Thyroid gland (tissue), 4 donors: ENCODE measurements at regions not wholly inside any gene's neighbourhood (a gene's known extent, or its start where the extent isn't known, plus 50 kb on each side); places are given as distances from the start of the nearest gene placed in this dataset.

Source experiments
- DNase-seq, 2 donors: peaks; one replicate each; pipeline ENCODE4 v3.0.0-alpha.2; 2019
- H3K27ac ChIP-seq, 3 donors: fragments of 200-600 bp; sonication (generic); 1 replicate in 2 of 3; 2 replicates in 1 of 3; pipeline ENCODE4 v1.5.1; 2016 to 2019; ENCODE audit warnings: mild to moderate bottlenecking in 1 of 3, moderate library complexity in 1 of 3
- H3K27me3 ChIP-seq: fragments of 200-600 bp; sonication (generic); one replicate; pipeline ENCODE4 v1.5.1; 2019
- H3K36me3 ChIP-seq, 2 donors: fragments of 200-600 bp; sonication (generic); one replicate each; pipeline ENCODE4 v1.5.1; 2016 to 2019
- H3K4me1 ChIP-seq, 2 donors: fragments of 200-600 bp; sonication (generic); one replicate each; pipeline ENCODE4 v1.5.1; 2017 to 2019
- H3K4me3 ChIP-seq, 3 donors: fragments of 200-600 bp; sonication (generic); replicated peaks in 1 of 3; 1 replicate in 2 of 3; 2 replicates in 1 of 3; pipeline ENCODE4 v1.5.1; 2016; ENCODE audit warnings: mild to moderate bottlenecking in 1 of 3
- H3K9me3 ChIP-seq: fragments of 200-600 bp; sonication (generic); one replicate; pipeline ENCODE4 v1.5.1; 2017
- CTCF ChIP-seq, 6 experiments: fragments of 200-600 bp in 3 of 6; fragments of 450-650 bp in 3 of 6; sonication (generic) in 3 of 6; IDR thresholded peaks; one replicate each; pipeline ENCODE4 v1.5.1; 2016 to 2019; ENCODE audit warnings: antibody characterized with exemption in 6 of 6, mild to moderate bottlenecking in 2 of 6, inconsistent platforms in 1 of 6, moderate library complexity in 1 of 6
- POLR2A ChIP-seq, 2 donors: fragments of 450-650 bp; IDR thresholded peaks; one replicate each; pipeline ENCODE4 v1.6.1; 2017; ENCODE audit warnings: antibody characterized with exemption in 2 of 2, mild to moderate bottlenecking in 2 of 2, moderate library complexity in 1 of 2
- WGBS, 2 donors: methylation state at CpG; one replicate each; pipeline ENCODE4 v1.1.5; 2017; 5-methylcytosine and 5-hydroxymethylcytosine counted together
- intact Hi-C: fragments of 100-400 bp; cut with DNase I; formaldehyde crosslinking; loops from one replicate; pipeline ENCODE4 v1.15.1; 2023

- peak; percentile 16 to 74 (median 51) for TF ChIP-seq CTCF (IDR thresholded peaks at IDR 0.05)
- no peak for TF ChIP-seq POLR2A (IDR thresholded peaks at IDR 0.05)
- Histone ChIP-seq H3K9me3 (no peaks in the 10 kb centered on the region), H3K27ac (no peak overlapping the region), H3K4me3 (no peak overlapping the region), H3K27me3 (no peaks in the 10 kb centered on the region), H3K36me3 (no peaks in the 10 kb centered on the region), H3K4me1 (no peaks in the 10 kb centered on the region)
- DNase-seq: no peak
- 55% methylated on average over 10 of the region's 10 CpGs for WGBS, 2 donors
- intact Hi-C loops: no loop called here
Measured at GRCh38 chr9:86413971-86414880, 60.0 kb upstream of the TUT7 start.

- intact Hi-C loops: no loop called here
- H3K27me3 ChIP-seq: no peaks in the 10 kb centered on the region
- 84 to 87% methylated on average over 5 of the region's 5 CpGs for WGBS, 2 donors
Measured at GRCh38 chr9:86410281-86410680, 56.1 kb upstream of the TUT7 start.

GRCh38 chr9:86408121-86408520 lies 53.9 kb upstream of the TUT7 start:
- TF ChIP-seq CTCF (IDR thresholded peaks at IDR 0.05): no peak
- no peak for TF ChIP-seq POLR2A (IDR thresholded peaks at IDR 0.05)
- Histone ChIP-seq H3K4me1 (peaks cover 27 to 28% of the 10 kb centered on the region in 2 donors), H3K9me3 (no peaks in the 10 kb centered on the region), H3K27ac (peak overlapping the region in 1 of 3 donors; percentile 78), H3K4me3 (no peak overlapping the region), H3K36me3 (no peaks in the 10 kb centered on the region), H3K27me3 (no peaks in the 10 kb centered on the region)
- no peak for DNase-seq
- WGBS, 2 donors: 88% methylated on average over 1 of the region's 1 CpG
- intact Hi-C loops: no loop called here

More at GRCh38 chr9:86410281-86410680, 56.1 kb upstream of the TUT7 start:
- Histone ChIP-seq H3K4me1 (peaks cover 22 to 28% of the 10 kb centered on the region in 2 donors), H3K27ac (no peak overlapping the region), H3K9me3 (no peaks in the 10 kb centered on the region), H3K36me3 (no peaks in the 10 kb centered on the region), H3K4me3 (no peak overlapping the region)
- no peak for TF ChIP-seq CTCF (IDR thresholded peaks at IDR 0.05)
- TF ChIP-seq POLR2A (IDR thresholded peaks at IDR 0.05): no peak
- DNase-seq: no peak

GRCh38 chr9:86407022-86407421 lies 52.8 kb upstream of the TUT7 start:
- H3K4me1 ChIP-seq: peaks cover 27 to 28% of the 10 kb centered on the region in 2 donors
- 57 to 59% methylated on average over 3 of the region's 3 CpGs for WGBS, 2 donors
- H3K27me3 ChIP-seq: no peaks in the 10 kb centered on the region
- TF ChIP-seq CTCF (IDR thresholded peaks at IDR 0.05) (no peak), POLR2A (IDR thresholded peaks at IDR 0.05) (peak in 1 of 2 donors; percentile 47)
- DNase-seq: peak; percentile 52 to 68
- peak overlapping the region in 2 of 3 donors; percentile 68 to 78 for H3K27ac ChIP-seq
- H3K36me3 ChIP-seq: no peaks in the 10 kb centered on the region
- no peak overlapping the region for H3K4me3 ChIP-seq
- intact Hi-C loops: no loop called here
- H3K9me3 ChIP-seq: no peaks in the 10 kb centered on the region

- DNase-seq: peak; percentile 10 to 25
Measured at GRCh38 chr9:86406366-86406765, 52.2 kb upstream of the TUT7 start.

More at GRCh38 chr9:86406366-86406765, 52.2 kb upstream of the TUT7 start:
- H3K36me3 ChIP-seq: no peaks in the 10 kb centered on the region
- no peaks in the 10 kb centered on the region for H3K9me3 ChIP-seq
- TF ChIP-seq POLR2A (IDR thresholded peaks at IDR 0.05): no peak
- no peak overlapping the region for H3K4me3 ChIP-seq
- H3K27ac ChIP-seq: peak overlapping the region in 2 of 3 donors; percentile 68 to 78
- WGBS, 2 donors: 30 to 47% methylated on average over 4 of the region's 4 CpGs
- intact Hi-C loops: no loop called here
- no peaks in the 10 kb centered on the region for H3K27me3 ChIP-seq
- peaks cover 27 to 28% of the 10 kb centered on the region in 2 donors for H3K4me1 ChIP-seq
